HG03097 (cell line): ENCODE measurements at regions not wholly inside any gene's neighbourhood (a gene's known extent, or its start where the extent isn't known, plus 50 kb on each side); places are given as distances from the start of the nearest gene placed in this dataset.

ENCODE experiments used
- ATAC-seq: cut with Tn5 transposase; IDR thresholded peaks from one replicate; pipeline ENCODE4 v1.9.1; 2021; ENCODE audit not compliant: unreplicated experiment, low FRiP score

DNA sequence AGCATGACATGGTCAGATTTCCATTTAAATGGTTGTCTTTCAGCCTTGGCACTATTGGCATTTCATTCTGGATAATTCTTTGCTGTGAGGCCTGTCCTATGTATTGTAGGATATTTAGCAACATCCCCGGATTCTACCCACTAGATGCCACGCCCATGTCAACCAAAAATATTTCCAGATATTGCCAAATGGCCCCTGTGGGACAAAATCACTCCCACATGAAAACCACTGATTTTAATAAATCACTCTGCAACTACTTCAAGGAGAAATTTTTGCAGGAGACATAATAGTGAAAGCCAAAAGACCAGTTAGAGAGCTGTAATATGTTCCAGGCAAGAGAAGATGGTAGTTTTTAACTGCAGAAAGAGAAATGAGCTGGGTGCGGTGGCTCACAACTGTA lies 55.9 kb upstream of the RARB start:
- no peak for ATAC-seq

GRCh38 chr3:25376340-25376739 lies 51.7 kb upstream of the RARB start:
- ATAC-seq = no peak

GRCh38 chr3:25377042-25377441 lies 51.0 kb upstream of the RARB start:
- no peak for ATAC-seq
